ENCODE measurements at regions not wholly inside any gene's neighbourhood (a gene's known extent, or its start where the extent isn't known, plus 50 kb on each side); places are given as distances from the start of the nearest gene placed in this dataset.

- in situ Hi-C loops (cut with MboI; ENCODE audit: low sequenced_read_pairs, unreplicated experiment), result loop anchor here (25.0 kb wide), 1 partner anchor 591 kb away; no protein-coding TSS in a partner anchor
- no peak for TF ChIP-seq CTCF (IDR thresholded peaks at IDR 0.05; ENCODE audit: borderline replicate concordance, control extremely low read depth, extremely low read depth, insufficient read depth, missing control alignments)
- DNase-seq (ENCODE audit: low spot score), result no peak
Measured at GRCh38 chr20:39853050-39853449, 836.0 kb downstream of the MAFB start.

GRCh38 chr20:39851459-39851858 lies 837.6 kb downstream of the MAFB start:
- in situ Hi-C loops (cut with MboI; ENCODE audit: low sequenced_read_pairs, unreplicated experiment), result loop anchor here (25.0 kb wide), 1 partner anchor 589 kb away; no protein-coding TSS in a partner anchor
- no peak for DNase-seq (ENCODE audit: low spot score)
- TF ChIP-seq CTCF (IDR thresholded peaks at IDR 0.05; ENCODE audit: borderline replicate concordance, control extremely low read depth, extremely low read depth, insufficient read depth, missing control alignments), result no peak

- no peak for DNase-seq (ENCODE audit: low spot score)
Measured at GRCh38 chr20:39850821-39851330, 838.2 kb downstream of the MAFB start.

DNA sequence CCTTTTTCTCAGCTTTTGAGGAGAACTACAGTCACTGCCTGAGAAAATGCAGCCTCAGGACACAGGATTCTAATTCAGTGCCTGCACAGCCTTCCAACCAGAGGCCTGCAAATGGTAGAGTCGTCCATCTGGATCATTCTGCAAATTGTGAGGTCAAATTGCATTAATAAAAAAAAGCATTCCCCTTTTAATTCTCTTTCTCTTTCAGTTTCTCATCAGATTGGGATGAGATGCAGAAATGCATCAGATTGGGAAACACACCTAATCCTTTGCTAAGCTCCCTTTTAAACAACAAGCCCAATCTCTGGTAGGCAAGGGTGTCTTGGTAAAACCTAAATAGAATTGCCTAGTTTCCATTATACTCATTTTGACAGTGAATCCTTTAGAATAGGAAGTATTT lies 838.8 kb downstream of the MAFB start:
- no peak for TF ChIP-seq CTCF (IDR thresholded peaks at IDR 0.05; ENCODE audit: borderline replicate concordance, control extremely low read depth, extremely low read depth, insufficient read depth, missing control alignments)
- in situ Hi-C loops (cut with MboI; ENCODE audit: low sequenced_read_pairs, unreplicated experiment), result loop anchor here (25.0 kb wide), 1 partner anchor 588 kb away; no protein-coding TSS in a partner anchor
- no peak for DNase-seq (ENCODE audit: low spot score)

More at GRCh38 chr20:39850821-39851330, 838.2 kb downstream of the MAFB start:
- in situ Hi-C loops (cut with MboI; ENCODE audit: low sequenced_read_pairs, unreplicated experiment), result loop anchor here (25.0 kb wide), 1 partner anchor 589 kb away; no protein-coding TSS in a partner anchor
- no peak for TF ChIP-seq CTCF (IDR thresholded peaks at IDR 0.05; ENCODE audit: borderline replicate concordance, control extremely low read depth, extremely low read depth, insufficient read depth, missing control alignments)

DNA sequence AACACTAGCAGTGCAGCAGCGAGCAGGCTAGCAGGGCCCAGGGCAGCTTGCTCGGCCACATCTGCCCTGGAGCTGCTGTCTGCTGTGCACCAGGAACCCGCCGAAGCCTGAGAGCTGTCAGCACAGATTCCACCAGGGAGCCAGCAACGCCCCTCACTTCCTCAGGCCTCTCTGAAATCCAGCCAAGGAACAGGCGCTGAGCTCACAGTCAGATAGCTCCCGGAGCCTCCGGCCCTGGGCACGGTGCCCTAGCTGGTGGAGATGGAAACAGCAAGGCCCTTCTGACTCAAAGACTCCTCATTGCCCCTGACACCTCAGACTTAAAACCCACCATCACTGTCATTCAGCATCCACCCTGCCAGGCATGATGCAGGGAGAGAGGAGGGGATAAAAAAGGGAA lies 839.4 kb downstream of the MAFB start:
- DNase-seq (ENCODE audit: low spot score), result no peak
- TF ChIP-seq CTCF (IDR thresholded peaks at IDR 0.05; ENCODE audit: borderline replicate concordance, control extremely low read depth, extremely low read depth, insufficient read depth, missing control alignments), result no peak

GRCh38 chr20:39849171-39849570 lies 839.9 kb downstream of the MAFB start:
- in situ Hi-C loops (cut with MboI; ENCODE audit: low sequenced_read_pairs, unreplicated experiment), result no loop called here
- no peak for TF ChIP-seq CTCF (IDR thresholded peaks at IDR 0.05; ENCODE audit: borderline replicate concordance, control extremely low read depth, extremely low read depth, insufficient read depth, missing control alignments)

More for the DNA sequence above, 839.4 kb downstream of the MAFB start:
- in situ Hi-C loops (cut with MboI; ENCODE audit: low sequenced_read_pairs, unreplicated experiment), result loop anchor here (25.0 kb wide), 1 partner anchor 587 kb away; no protein-coding TSS in a partner anchor

More at GRCh38 chr20:39849171-39849570, 839.9 kb downstream of the MAFB start:
- no peak for DNase-seq (ENCODE audit: low spot score)
